Muscle layer of duodenum (tissue), 2 donors: ENCODE measurements at regions not wholly inside any gene's neighbourhood (a gene's known extent, or its start where the extent isn't known, plus 50 kb on each side); places are given as distances from the start of the nearest gene placed in this dataset.

Source experiments
- H3K27ac ChIP-seq: one replicate; pipeline ENCODE4 v1.7.0; 2013; ENCODE audit warnings: mild to moderate bottlenecking, low read length
- H3K27me3 ChIP-seq: one replicate; pipeline ENCODE4 v1.7.0; 2013; ENCODE audit warnings: low read depth, mild to moderate bottlenecking, control low read depth, low read length
- H3K36me3 ChIP-seq, 2 donors: one replicate each; pipeline ENCODE4 v1.7.0; 2013; ENCODE audit warnings: low read length in 2 of 2, control low read depth in 1 of 2, mild to moderate bottlenecking in 1 of 2; ENCODE audit not compliant: insufficient read depth in 2 of 2, control insufficient read depth in 1 of 2
- H3K4me1 ChIP-seq, 2 donors: one replicate each; pipeline ENCODE4 v1.7.0; 2013; ENCODE audit warnings: low read length in 2 of 2, mild to moderate bottlenecking in 2 of 2, control low read depth in 1 of 2, moderate library complexity in 1 of 2; ENCODE audit not compliant: insufficient read depth in 2 of 2, control insufficient read depth in 1 of 2
- H3K4me3 ChIP-seq, 2 donors: one replicate each; pipeline ENCODE4 v1.7.0; 2013; ENCODE audit warnings: low read length in 2 of 2, low read depth in 1 of 2, mild to moderate bottlenecking in 1 of 2
- H3K9me3 ChIP-seq, 2 donors: one replicate each; pipeline ENCODE4 v1.7.0; 2013; ENCODE audit warnings: low read length in 2 of 2, control low read depth in 1 of 2, mild to moderate bottlenecking in 1 of 2; ENCODE audit not compliant: control insufficient read depth in 1 of 2
- donor health status: healthy.

GRCh38 chr5:61884252-61884855, 421.7 kb upstream of the KIF2A start:
- no peaks in the 10 kb centered on the region for H3K4me1 ChIP-seq
- no peak overlapping the region for H3K27ac ChIP-seq
- H3K36me3 ChIP-seq, result no peaks in the 10 kb centered on the region
- no peak overlapping the region for H3K4me3 ChIP-seq
- no peaks in the 10 kb centered on the region for H3K27me3 ChIP-seq
- peaks cover 0 to under 1% of the 10 kb centered on the region in 2 donors for H3K9me3 ChIP-seq

GRCh38 chr5:61886214-61886613, 419.8 kb upstream of the KIF2A start:
- H3K27me3 ChIP-seq, result no peaks in the 10 kb centered on the region
- H3K9me3 ChIP-seq, result peaks cover 0 to 2% of the 10 kb centered on the region in 2 donors
- no peak overlapping the region for H3K27ac ChIP-seq
- no peaks in the 10 kb centered on the region for H3K4me1 ChIP-seq
- H3K4me3 ChIP-seq, result no peak overlapping the region
- H3K36me3 ChIP-seq, result no peaks in the 10 kb centered on the region

- Histone ChIP-seq H3K9me3 (peaks cover 0 to 2% of the 10 kb centered on the region in 2 donors), H3K4me3 (no peak overlapping the region), H3K27me3 (no peaks in the 10 kb centered on the region), H3K4me1 (no peaks in the 10 kb centered on the region), H3K27ac (no peak overlapping the region), H3K36me3 (no peaks in the 10 kb centered on the region)
Observed at GRCh38 chr5:61887271-61887670, 418.7 kb upstream of the KIF2A start.

GRCh38 chr5:61894046-61894445, 412.0 kb upstream of the KIF2A start:
- Histone ChIP-seq H3K27me3 (no peaks in the 10 kb centered on the region), H3K4me1 (no peaks in the 10 kb centered on the region), H3K36me3 (no peaks in the 10 kb centered on the region), H3K9me3 (peaks cover 0 to 2% of the 10 kb centered on the region in 2 donors), H3K4me3 (no peak overlapping the region), H3K27ac (no peak overlapping the region)

GRCh38 chr5:61896811-61897210, 409.2 kb upstream of the KIF2A start:
- H3K4me3 ChIP-seq, result no peak overlapping the region
- H3K36me3 ChIP-seq, result no peaks in the 10 kb centered on the region
- no peaks in the 10 kb centered on the region for H3K4me1 ChIP-seq
- H3K9me3 ChIP-seq, result no peaks in the 10 kb centered on the region
- H3K27ac ChIP-seq, result no peak overlapping the region
- no peaks in the 10 kb centered on the region for H3K27me3 ChIP-seq

- Histone ChIP-seq H3K9me3 (no peaks in the 10 kb centered on the region), H3K4me3 (no peak overlapping the region), H3K36me3 (no peaks in the 10 kb centered on the region), H3K27ac (no peak overlapping the region), H3K4me1 (no peaks in the 10 kb centered on the region), H3K27me3 (no peaks in the 10 kb centered on the region)
Observed at GRCh38 chr5:61897251-61897650, 408.8 kb upstream of the KIF2A start.

- Histone ChIP-seq H3K9me3 (no peaks in the 10 kb centered on the region), H3K4me1 (peaks cover 0 to 13% of the 10 kb centered on the region in 2 donors), H3K4me3 (no peak overlapping the region), H3K36me3 (no peaks in the 10 kb centered on the region), H3K27me3 (no peaks in the 10 kb centered on the region), H3K27ac (no peak overlapping the region)
Observed at GRCh38 chr5:61901997-61902396, 404.0 kb upstream of the KIF2A start.

GRCh38 chr5:61904730-61905129, 401.3 kb upstream of the KIF2A start:
- Histone ChIP-seq H3K4me3 (no peak overlapping the region), H3K27ac (no peak overlapping the region), H3K4me1 (peaks cover 0 to 13% of the 10 kb centered on the region in 2 donors), H3K27me3 (no peaks in the 10 kb centered on the region), H3K36me3 (no peaks in the 10 kb centered on the region), H3K9me3 (no peaks in the 10 kb centered on the region)

GRCh38 chr5:61905613-61906012, 400.4 kb upstream of the KIF2A start:
- no peak overlapping the region for H3K27ac ChIP-seq
- no peaks in the 10 kb centered on the region for H3K36me3 ChIP-seq
- no peak overlapping the region for H3K4me3 ChIP-seq
- H3K9me3 ChIP-seq, result no peaks in the 10 kb centered on the region
- peaks cover 0 to 13% of the 10 kb centered on the region in 2 donors for H3K4me1 ChIP-seq
- no peaks in the 10 kb centered on the region for H3K27me3 ChIP-seq

- Histone ChIP-seq H3K4me1 (peaks cover 0 to 13% of the 10 kb centered on the region in 2 donors), H3K36me3 (no peaks in the 10 kb centered on the region), H3K27ac (no peak overlapping the region), H3K27me3 (no peaks in the 10 kb centered on the region), H3K4me3 (no peak overlapping the region), H3K9me3 (peaks cover 0 to 3% of the 10 kb centered on the region in 2 donors)
Observed at GRCh38 chr5:61906820-61907219, 399.2 kb upstream of the KIF2A start.

GRCh38 chr5:61907995-61908394, 398.0 kb upstream of the KIF2A start:
- no peak overlapping the region for H3K27ac ChIP-seq
- H3K9me3 ChIP-seq, result peaks cover 0 to 9% of the 10 kb centered on the region in 2 donors
- no peak overlapping the region for H3K4me3 ChIP-seq
- H3K4me1 ChIP-seq, result peaks cover 0 to 13% of the 10 kb centered on the region in 2 donors
- no peaks in the 10 kb centered on the region for H3K36me3 ChIP-seq
- no peaks in the 10 kb centered on the region for H3K27me3 ChIP-seq

GRCh38 chr5:61910771-61911170, 395.2 kb upstream of the KIF2A start:
- Histone ChIP-seq H3K27me3 (no peaks in the 10 kb centered on the region), H3K27ac (no peak overlapping the region), H3K4me3 (no peak overlapping the region), H3K4me1 (peaks cover 0 to 5% of the 10 kb centered on the region in 2 donors), H3K36me3 (no peaks in the 10 kb centered on the region), H3K9me3 (peaks cover 0 to 9% of the 10 kb centered on the region in 2 donors)
